Central memory CD8-positive, alpha-beta T cell (primary cell): ENCODE measurements at regions not wholly inside any gene's neighbourhood (a gene's known extent, or its start where the extent isn't known, plus 50 kb on each side); places are given as distances from the start of the nearest gene placed in this dataset.

ENCODE experiments used
- ATAC-seq: fragments of 150-1000 bp; cut with Tn5 transposase; replicated peaks from 2 replicates; pipeline ENCODE4 v1.10.0; 2022; ENCODE audit warnings: mild to moderate bottlenecking, moderate FRiP score, moderate number of reproducible peaks; ENCODE audit not compliant: poor library complexity, severe bottlenecking; ENCODE audit errors: extremely low read depth
- DNase-seq, 2 donors: peaks; one replicate each; pipeline ENCODE4 v3.0.0; 2021; ENCODE audit warnings: low spot score in 2 of 2
- H3K27ac Mint-ChIP-seq: one replicate; pipeline ENCODE4 v1.8.0; 2022; ENCODE audit warnings: low read depth, mild to moderate bottlenecking, moderate library complexity, mixed read lengths
- H3K27me3 Mint-ChIP-seq: one replicate; pipeline ENCODE4 v1.8.0; 2022; ENCODE audit warnings: mixed read lengths
- H3K36me3 Mint-ChIP-seq: one replicate; pipeline ENCODE4 v1.8.0; 2022; ENCODE audit warnings: mild to moderate bottlenecking, moderate library complexity, mixed read lengths; ENCODE audit not compliant: insufficient read depth
- H3K4me1 Mint-ChIP-seq: one replicate; pipeline ENCODE4 v1.8.0; 2022; ENCODE audit warnings: mixed read lengths
- H3K4me3 Mint-ChIP-seq: one replicate; pipeline ENCODE4 v1.8.0; 2022; ENCODE audit warnings: mild to moderate bottlenecking, moderate library complexity, mixed read lengths
- H3K9me3 Mint-ChIP-seq: one replicate; pipeline ENCODE4 v1.8.0; 2022; ENCODE audit warnings: mixed read lengths

- no peak overlapping the region for H3K27ac Mint-ChIP-seq
- H3K36me3 Mint-ChIP-seq, result no peaks in the 10 kb centered on the region
- H3K4me1 Mint-ChIP-seq, result no peaks in the 10 kb centered on the region
- no peak for ATAC-seq
- no peak for DNase-seq
- H3K9me3 Mint-ChIP-seq, result no peaks in the 10 kb centered on the region
- no peak overlapping the region for H3K4me3 Mint-ChIP-seq
- H3K27me3 Mint-ChIP-seq, result peaks cover 21% of the 10 kb centered on the region
Observed at GRCh38 chr13:33441015-33441414, 155.5 kb upstream of the STARD13 start.

GRCh38 chr13:33445024-33445423 lies 159.5 kb upstream of the STARD13 start:
- Mint-ChIP-seq H3K9me3 (no peaks in the 10 kb centered on the region), H3K4me3 (no peak overlapping the region), H3K27ac (no peak overlapping the region), H3K27me3 (peaks cover 12% of the 10 kb centered on the region), H3K36me3 (no peaks in the 10 kb centered on the region), H3K4me1 (no peaks in the 10 kb centered on the region)
- DNase-seq (no peak), ATAC-seq (no peak)

GRCh38 chr13:33445476-33445875 lies 159.9 kb upstream of the STARD13 start:
- Mint-ChIP-seq H3K27me3 (peaks cover 13% of the 10 kb centered on the region), H3K9me3 (no peaks in the 10 kb centered on the region), H3K4me3 (no peak overlapping the region), H3K4me1 (no peaks in the 10 kb centered on the region), H3K27ac (no peak overlapping the region), H3K36me3 (no peaks in the 10 kb centered on the region)
- ATAC-seq (no peak), DNase-seq (no peak)

- no peak for DNase-seq
- Mint-ChIP-seq H3K4me1 (no peaks in the 10 kb centered on the region), H3K27me3 (peaks cover 9% of the 10 kb centered on the region), H3K27ac (no peak overlapping the region), H3K9me3 (no peaks in the 10 kb centered on the region), H3K4me3 (no peak overlapping the region), H3K36me3 (no peaks in the 10 kb centered on the region)
- ATAC-seq, result no peak
Observed at GRCh38 chr13:33446821-33447725, 161.5 kb upstream of the STARD13 start.

- Mint-ChIP-seq H3K9me3 (no peaks in the 10 kb centered on the region), H3K36me3 (no peaks in the 10 kb centered on the region), H3K27ac (no peak overlapping the region), H3K27me3 (peaks cover 9% of the 10 kb centered on the region), H3K4me3 (no peak overlapping the region), H3K4me1 (no peaks in the 10 kb centered on the region)
- ATAC-seq (no peak), DNase-seq (no peak)
Observed at GRCh38 chr13:33448889-33449288, 163.3 kb upstream of the STARD13 start.

- Mint-ChIP-seq H3K4me3 (no peak overlapping the region), H3K4me1 (no peaks in the 10 kb centered on the region), H3K36me3 (no peaks in the 10 kb centered on the region), H3K27ac (no peak overlapping the region), H3K27me3 (peaks cover 9% of the 10 kb centered on the region), H3K9me3 (no peaks in the 10 kb centered on the region)
- no peak for ATAC-seq
- no peak for DNase-seq
Observed at GRCh38 chr13:33450956-33451709, 165.6 kb upstream of the STARD13 start.

- H3K27ac Mint-ChIP-seq, result no peak overlapping the region
- peaks cover 9% of the 10 kb centered on the region for H3K27me3 Mint-ChIP-seq
- no peak overlapping the region for H3K4me3 Mint-ChIP-seq
- H3K36me3 Mint-ChIP-seq, result no peaks in the 10 kb centered on the region
- DNase-seq, result no peak
- no peaks in the 10 kb centered on the region for H3K4me1 Mint-ChIP-seq
- no peak for ATAC-seq
- no peaks in the 10 kb centered on the region for H3K9me3 Mint-ChIP-seq
Observed at GRCh38 chr13:33452873-33453517, 167.4 kb upstream of the STARD13 start.

GRCh38 chr13:33453936-33454335 lies 168.4 kb upstream of the STARD13 start:
- no peaks in the 10 kb centered on the region for H3K36me3 Mint-ChIP-seq
- no peaks in the 10 kb centered on the region for H3K9me3 Mint-ChIP-seq
- H3K4me1 Mint-ChIP-seq, result no peaks in the 10 kb centered on the region
- no peak overlapping the region for H3K4me3 Mint-ChIP-seq
- no peak overlapping the region for H3K27ac Mint-ChIP-seq
- DNase-seq (no peak), ATAC-seq (no peak)
- H3K27me3 Mint-ChIP-seq, result peaks cover 9% of the 10 kb centered on the region

GRCh38 chr13:33454844-33455705 lies 169.5 kb upstream of the STARD13 start:
- no peak overlapping the region for H3K27ac Mint-ChIP-seq
- no peaks in the 10 kb centered on the region for H3K36me3 Mint-ChIP-seq
- no peaks in the 10 kb centered on the region for H3K9me3 Mint-ChIP-seq
- no peak overlapping the region for H3K4me3 Mint-ChIP-seq
- peaks cover 9% of the 10 kb centered on the region for H3K27me3 Mint-ChIP-seq
- no peak for DNase-seq
- no peak for ATAC-seq
- no peaks in the 10 kb centered on the region for H3K4me1 Mint-ChIP-seq

GRCh38 chr13:33459702-33460101 lies 174.1 kb upstream of the STARD13 start:
- Mint-ChIP-seq H3K9me3 (no peaks in the 10 kb centered on the region), H3K4me1 (no peaks in the 10 kb centered on the region), H3K27me3 (peaks cover 14% of the 10 kb centered on the region), H3K27ac (no peak overlapping the region), H3K4me3 (no peak overlapping the region), H3K36me3 (no peaks in the 10 kb centered on the region)
- DNase-seq (no peak), ATAC-seq (no peak)

GRCh38 chr13:33462109-33462508 lies 176.6 kb upstream of the STARD13 start:
- no peaks in the 10 kb centered on the region for H3K36me3 Mint-ChIP-seq
- H3K9me3 Mint-ChIP-seq, result no peaks in the 10 kb centered on the region
- no peak overlapping the region for H3K27ac Mint-ChIP-seq
- H3K4me3 Mint-ChIP-seq, result no peak overlapping the region
- DNase-seq (no peak), ATAC-seq (no peak)
- peaks cover 26% of the 10 kb centered on the region for H3K27me3 Mint-ChIP-seq
- H3K4me1 Mint-ChIP-seq, result no peaks in the 10 kb centered on the region

- H3K9me3 Mint-ChIP-seq, result no peaks in the 10 kb centered on the region
- no peak overlapping the region for H3K4me3 Mint-ChIP-seq
- DNase-seq, result no peak
- no peak overlapping the region for H3K27ac Mint-ChIP-seq
- peaks cover 26% of the 10 kb centered on the region for H3K27me3 Mint-ChIP-seq
- H3K4me1 Mint-ChIP-seq, result no peaks in the 10 kb centered on the region
- H3K36me3 Mint-ChIP-seq, result no peaks in the 10 kb centered on the region
- no peak for ATAC-seq
Observed at GRCh38 chr13:33464345-33464744, 178.8 kb upstream of the STARD13 start.
